Heart left ventricle (tissue), 13 donors: ENCODE measurements at regions not wholly inside any gene's neighbourhood (a gene's known extent, or its start where the extent isn't known, plus 50 kb on each side); places are given as distances from the start of the nearest gene placed in this dataset.

Experiments
- CTCF ChIP-seq, 12 donors: fragments of 200-600 bp; sonication (generic) in 4 of 12; IDR thresholded peaks; one replicate each; pipeline versions ENCODE4 v1.5.0 to v1.8.0; 2018 to 2022; ENCODE audit warnings: antibody characterized with exemption in 12 of 12, mild to moderate bottlenecking in 5 of 12
- POLR2A ChIP-seq, 2 donors: fragments of 450-650 bp; IDR thresholded peaks; one replicate each; pipeline ENCODE4 v1.6.1; 2017; ENCODE audit warnings: antibody characterized with exemption in 2 of 2, mild to moderate bottlenecking in 2 of 2, moderate library complexity in 2 of 2
- donor health status: ischemic (EF 13 %, LVEDD 7.1; RV severe dilation, severe dysfunction).
- donor health status: DM: no; HTN: yes; CAD: no.
- donor health status: DM: no; HTN: no; CAD: no.
- donor health status: ischemic (EF 25% LVEDD 6.9; RV normal size, moderate dysfunction).
- donor health status: ischemic (EF 25% LVEDD 5.7; RV mildly dilated, moderate dysfunction).
- donor health status: ischemic (EF 35%, LVEDD 5.7; RV mildly dilated, moderate dysfunction).
- donor health status: nonischemic (EF 11% LVEDD 7.7; RV severe dilation, severe dysfunction).
- donor health status: DM: yes; HTN: yes; CAD: no.
- donor health status: PGD.
- donor health status: ischemic (EF 29% LVEDD 5.4; RV normal size, mild dysfunction).
- donor health status: nonischemic (EF 23%, LVEDD 6.1; RV moderate dilation, normal function).

- no peak for TF ChIP-seq CTCF (IDR thresholded peaks at IDR 0.05)
- TF ChIP-seq POLR2A (IDR thresholded peaks at IDR 0.05) = no peak
These were observed 1315.2 kb upstream of the MIR17HG start for GRCh38 chr13:90032313-90032712.
